HG03280 (cell line): ENCODE measurements at regions not wholly inside any gene's neighbourhood (a gene's known extent, or its start where the extent isn't known, plus 50 kb on each side); places are given as distances from the start of the nearest gene placed in this dataset.
"Not testable (repeated sequence)": the region's sequence is repeated elsewhere in the genome, so short reads cannot be mapped to it uniquely, and the experiment has no call there.

Experiments used
- ATAC-seq: cut with Tn5 transposase; IDR thresholded peaks from one replicate; pipeline ENCODE4 v1.9.1; 2021; ENCODE audit warnings: mild to moderate bottlenecking, moderate library complexity; ENCODE audit not compliant: unreplicated experiment

GRCh38 chr1:218896202-218896601 is 277.5 kb upstream of the LYPLAL1 start:
- ATAC-seq: no peak

- ATAC-seq: no peak
Observed at GRCh38 chr1:218898921-218899320, 274.8 kb upstream of the LYPLAL1 start.

- no peak for ATAC-seq
Observed at GRCh38 chr1:218900615-218901014, 273.1 kb upstream of the LYPLAL1 start.

- ATAC-seq: no peak
Observed at GRCh38 chr1:218904416-218904815, 269.3 kb upstream of the LYPLAL1 start.

- ATAC-seq: no peak
Observed at GRCh38 chr1:218916720-218917119, 257.0 kb upstream of the LYPLAL1 start.

- no peak for ATAC-seq
Observed at GRCh38 chr1:218917656-218918055, 256.0 kb upstream of the LYPLAL1 start.

GRCh38 chr1:218925777-218926176 is 247.9 kb upstream of the LYPLAL1 start:
- no peak for ATAC-seq

- ATAC-seq: no peak
Observed at GRCh38 chr1:218926631-218927030, 247.0 kb upstream of the LYPLAL1 start.

GRCh38 chr1:218930000-218930399 is 243.7 kb upstream of the LYPLAL1 start:
- ATAC-seq: no peak

- no peak for ATAC-seq
Observed at GRCh38 chr1:218930472-218931241, 243.0 kb upstream of the LYPLAL1 start.

- no peak for ATAC-seq
Observed at GRCh38 chr1:218931324-218931723, 242.4 kb upstream of the LYPLAL1 start.

- ATAC-seq: no peak
Observed at GRCh38 chr1:218933513-218933912, 240.2 kb upstream of the LYPLAL1 start.

- not testable (repeated sequence) for ATAC-seq
Observed at GRCh38 chr1:218935408-218935807, 238.3 kb upstream of the LYPLAL1 start.

GRCh38 chr1:218938259-218938658 is 235.4 kb upstream of the LYPLAL1 start:
- no peak for ATAC-seq

- no peak for ATAC-seq
Observed at GRCh38 chr1:218939095-218939494, 234.6 kb upstream of the LYPLAL1 start.

GRCh38 chr1:218942431-218942830 is 231.2 kb upstream of the LYPLAL1 start:
- no peak for ATAC-seq

- no peak for ATAC-seq
Observed at GRCh38 chr1:218943371-218943770, 230.3 kb upstream of the LYPLAL1 start.

- no peak for ATAC-seq
Observed at GRCh38 chr1:218945050-218945449, 228.6 kb upstream of the LYPLAL1 start.

- ATAC-seq: no peak
Observed at GRCh38 chr1:218946147-218946546, 227.5 kb upstream of the LYPLAL1 start.

- no peak for ATAC-seq
Observed at GRCh38 chr1:218948446-218948845, 225.2 kb upstream of the LYPLAL1 start.

GRCh38 chr1:218953386-218953785 is 220.3 kb upstream of the LYPLAL1 start:
- no peak for ATAC-seq

- no peak for ATAC-seq
Observed at GRCh38 chr1:218957971-218958370, 215.7 kb upstream of the LYPLAL1 start.

- no peak for ATAC-seq
Observed at GRCh38 chr1:218959784-218960183, 213.9 kb upstream of the LYPLAL1 start.
